ENCODE measurements at regions not wholly inside any gene's neighbourhood (a gene's known extent, or its start where the extent isn't known, plus 50 kb on each side); places are given as distances from the start of the nearest gene placed in this dataset.

- TF ChIP-seq, protein P1, sequence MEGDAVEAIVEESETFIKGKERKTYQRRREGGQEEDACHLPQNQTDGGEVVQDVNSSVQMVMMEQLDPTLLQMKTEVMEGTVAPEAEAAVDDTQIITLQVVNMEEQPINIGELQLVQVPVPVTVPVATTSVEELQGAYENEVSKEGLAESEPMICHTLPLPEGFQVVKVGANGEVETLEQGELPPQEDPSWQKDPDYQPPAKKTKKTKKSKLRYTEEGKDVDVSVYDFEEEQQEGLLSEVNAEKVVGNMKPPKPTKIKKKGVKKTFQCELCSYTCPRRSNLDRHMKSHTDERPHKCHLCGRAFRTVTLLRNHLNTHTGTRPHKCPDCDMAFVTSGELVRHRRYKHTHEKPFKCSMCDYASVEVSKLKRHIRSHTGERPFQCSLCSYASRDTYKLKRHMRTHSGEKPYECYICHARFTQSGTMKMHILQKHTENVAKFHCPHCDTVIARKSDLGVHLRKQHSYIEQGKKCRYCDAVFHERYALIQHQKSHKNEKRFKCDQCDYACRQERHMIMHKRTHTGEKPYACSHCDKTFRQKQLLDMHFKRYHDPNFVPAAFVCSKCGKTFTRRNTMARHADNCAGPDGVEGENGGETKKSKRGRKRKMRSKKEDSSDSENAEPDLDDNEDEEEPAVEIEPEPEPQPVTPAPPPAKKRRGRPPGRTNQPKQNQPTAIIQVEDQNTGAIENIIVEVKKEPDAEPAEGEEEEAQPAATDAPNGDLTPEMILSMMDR (conservative IDR thresholded peaks at IDR 0.05; ENCODE audit: low read length), result no peak
- TF ChIP-seq EZH2phosphoT487 (IDR thresholded peaks at IDR 0.05; ENCODE audit: borderline replicate concordance, low read depth, low read length), result no peak
These were observed 573.4 kb downstream of the CPS1 start for GRCh38 chr2:211129798-211130197.
